ENCODE measurements at regions not wholly inside any gene's neighbourhood (a gene's known extent, or its start where the extent isn't known, plus 50 kb on each side); places are given as distances from the start of the nearest gene placed in this dataset.

- H3K36me3 ChIP-seq = no peaks in the 10 kb centered on the region
- no peak for DNase-seq
- no peaks in the 10 kb centered on the region for H3K4me1 ChIP-seq
- no peak for TF ChIP-seq POLR2A (IDR thresholded peaks at IDR 0.05)
- TF ChIP-seq CTCF (IDR thresholded peaks at IDR 0.05) = no peak
- no peaks in the 10 kb centered on the region for H3K27me3 ChIP-seq
- H3K27ac ChIP-seq = no peak overlapping the region
- H3K9me3 ChIP-seq = no peaks in the 10 kb centered on the region
- H3K4me3 ChIP-seq = no peak overlapping the region
These were observed 260.7 kb downstream of the ALDH8A1 start for GRCh38 chr6:134689177-134689576.

GRCh38 chr6:134686071-134686470, 263.8 kb downstream of the ALDH8A1 start:
- Histone ChIP-seq H3K36me3 (no peaks in the 10 kb centered on the region), H3K4me3 (no peak overlapping the region), H3K27ac (no peak overlapping the region), H3K9me3 (no peaks in the 10 kb centered on the region), H3K4me1 (no peaks in the 10 kb centered on the region), H3K27me3 (no peaks in the 10 kb centered on the region)
- no peak for TF ChIP-seq CTCF (IDR thresholded peaks at IDR 0.05)
- no peak for TF ChIP-seq POLR2A (IDR thresholded peaks at IDR 0.05)
- no peak for DNase-seq

DNA sequence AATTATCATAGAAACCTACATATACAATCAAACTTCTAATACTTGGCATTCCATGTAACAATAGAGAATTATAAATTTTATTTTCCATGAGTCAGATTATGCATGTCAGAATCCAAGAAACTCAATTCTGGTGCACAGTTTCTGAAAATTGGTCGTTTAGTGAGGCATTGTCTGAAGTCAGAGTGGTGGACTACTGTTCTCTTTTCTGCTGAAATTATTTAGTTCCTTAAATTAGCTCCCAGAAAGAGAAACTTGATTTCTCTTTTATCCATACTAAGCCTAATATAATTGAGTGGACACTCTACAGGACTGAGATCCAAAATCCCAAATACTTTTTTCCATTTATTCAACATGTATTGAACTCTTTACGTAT, 265.5 kb downstream of the ALDH8A1 start:
- Histone ChIP-seq H3K4me3 (no peak overlapping the region), H3K36me3 (no peaks in the 10 kb centered on the region), H3K27ac (no peak overlapping the region), H3K27me3 (no peaks in the 10 kb centered on the region), H3K9me3 (no peaks in the 10 kb centered on the region), H3K4me1 (no peaks in the 10 kb centered on the region)
- DNase-seq = no peak
- TF ChIP-seq CTCF (IDR thresholded peaks at IDR 0.05) = no peak
- no peak for TF ChIP-seq POLR2A (IDR thresholded peaks at IDR 0.05)

- TF ChIP-seq CTCF (IDR thresholded peaks at IDR 0.05) = no peak
- no peak overlapping the region for H3K27ac ChIP-seq
- H3K27me3 ChIP-seq = no peaks in the 10 kb centered on the region
- no peak overlapping the region for H3K4me3 ChIP-seq
- no peak for DNase-seq
- H3K9me3 ChIP-seq = no peaks in the 10 kb centered on the region
- H3K36me3 ChIP-seq = no peaks in the 10 kb centered on the region
- H3K4me1 ChIP-seq = peaks cover 0 to 1% (median 0%) of the 10 kb centered on the region in 4 donors
These were observed 266.0 kb downstream of the ALDH8A1 start for GRCh38 chr6:134683783-134684422.

DNA sequence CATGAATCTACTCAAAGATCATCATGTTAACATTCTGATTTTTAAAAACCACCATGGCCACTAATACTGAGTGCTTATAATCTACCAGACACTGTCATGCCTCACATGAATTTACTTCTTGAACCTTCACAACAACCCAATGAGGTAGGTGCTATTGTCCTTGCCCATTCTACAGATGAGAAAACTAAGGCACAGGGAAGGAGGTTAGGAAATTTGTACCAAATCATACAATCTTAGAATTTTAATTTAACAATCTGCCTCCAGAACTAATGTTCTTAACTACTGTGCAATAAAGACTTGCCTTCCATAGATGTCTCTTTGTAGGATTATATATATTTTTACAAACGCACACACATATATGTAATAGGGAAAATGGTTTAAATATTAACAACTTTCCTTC, 269.5 kb downstream of the ALDH8A1 start:
- Histone ChIP-seq H3K36me3 (no peaks in the 10 kb centered on the region), H3K4me1 (peaks cover 0 to 5% (median 3%) of the 10 kb centered on the region in 4 donors), H3K27ac (no peak overlapping the region), H3K4me3 (no peak overlapping the region), H3K27me3 (no peaks in the 10 kb centered on the region), H3K9me3 (no peaks in the 10 kb centered on the region)
- no peak for DNase-seq
- TF ChIP-seq POLR2A (IDR thresholded peaks at IDR 0.05) = no peak
- TF ChIP-seq CTCF (IDR thresholded peaks at IDR 0.05) = no peak

GRCh38 chr6:134680021-134680420, 269.9 kb downstream of the ALDH8A1 start:
- no peak for DNase-seq
- Histone ChIP-seq H3K27me3 (no peaks in the 10 kb centered on the region), H3K4me3 (no peak overlapping the region), H3K4me1 (peaks cover 0 to 5% (median 3%) of the 10 kb centered on the region in 4 donors), H3K9me3 (no peaks in the 10 kb centered on the region), H3K36me3 (no peaks in the 10 kb centered on the region), H3K27ac (no peak overlapping the region)
- TF ChIP-seq POLR2A (IDR thresholded peaks at IDR 0.05) = no peak
- no peak for TF ChIP-seq CTCF (IDR thresholded peaks at IDR 0.05)

Measured in Peyer's patch (tissue), 4 donors.